ENCODE measurements at regions not wholly inside any gene's neighbourhood (a gene's known extent, or its start where the extent isn't known, plus 50 kb on each side); places are given as distances from the start of the nearest gene placed in this dataset.
"Not testable (repeated sequence)": the region's sequence is repeated elsewhere in the genome, so short reads cannot be mapped to it uniquely, and the experiment has no call there.

GRCh38 chr3:145649368-145649887, 511.6 kb downstream of the PLOD2 start:
- DNase-seq = no peak

GRCh38 chr3:145650170-145650569, 510.8 kb downstream of the PLOD2 start:
- no peak for DNase-seq

- DNase-seq = no peak
Observed at GRCh38 chr3:145671121-145671520, 489.9 kb downstream of the PLOD2 start.

- DNase-seq = no peak
Observed at GRCh38 chr3:145673838-145674237, 487.1 kb downstream of the PLOD2 start.

- peak; percentile 54 for DNase-seq
Observed at GRCh38 chr3:145678401-145678800, 482.6 kb downstream of the PLOD2 start.

- peak; percentile 25 for DNase-seq
Observed at GRCh38 chr3:145681181-145681580, 479.8 kb downstream of the PLOD2 start.

GRCh38 chr3:145687978-145688377, 473.0 kb downstream of the PLOD2 start:
- DNase-seq = not testable (repeated sequence)

- DNase-seq = no peak
Observed at GRCh38 chr3:145692751-145693150, 468.2 kb downstream of the PLOD2 start.

GRCh38 chr3:145696011-145696410, 465.0 kb downstream of the PLOD2 start:
- DNase-seq = no peak

GRCh38 chr3:145698250-145698649, 462.7 kb downstream of the PLOD2 start:
- DNase-seq = no peak

- no peak for DNase-seq
Observed at GRCh38 chr3:145698749-145699148, 462.2 kb downstream of the PLOD2 start.

GRCh38 chr3:145704020-145704419, 457.0 kb downstream of the PLOD2 start:
- DNase-seq = peak; percentile 90

GRCh38 chr3:145709779-145710178, 451.2 kb downstream of the PLOD2 start:
- peak; percentile 74 for DNase-seq

GRCh38 chr3:145716519-145716918, 444.5 kb downstream of the PLOD2 start:
- peak; percentile 39 for DNase-seq

- DNase-seq = no peak
Observed at GRCh38 chr3:145719114-145719513, 441.9 kb downstream of the PLOD2 start.

GRCh38 chr3:145721273-145721805, 439.6 kb downstream of the PLOD2 start:
- DNase-seq = no peak

- no peak for DNase-seq
Observed at GRCh38 chr3:145721815-145722214, 439.2 kb downstream of the PLOD2 start.

- DNase-seq = no peak
Observed at GRCh38 chr3:145727476-145727875, 433.5 kb downstream of the PLOD2 start.

GRCh38 chr3:145735631-145736030, 425.4 kb downstream of the PLOD2 start:
- DNase-seq = no peak

- no peak for DNase-seq
Observed at GRCh38 chr3:145737952-145738351, 423.0 kb downstream of the PLOD2 start.

GRCh38 chr3:145739926-145740325, 421.1 kb downstream of the PLOD2 start:
- no peak for DNase-seq

GRCh38 chr3:145750657-145751056, 410.3 kb downstream of the PLOD2 start:
- no peak for DNase-seq

GRCh38 chr3:145752576-145752975, 408.4 kb downstream of the PLOD2 start:
- DNase-seq = no peak

- DNase-seq = no peak
Observed at GRCh38 chr3:145754605-145755289, 406.2 kb downstream of the PLOD2 start.

GRCh38 chr3:145760036-145760435, 400.9 kb downstream of the PLOD2 start:
- DNase-seq = no peak

All from NCI-H82 (cell line).